ENCODE measurements at regions not wholly inside any gene's neighbourhood (a gene's known extent, or its start where the extent isn't known, plus 50 kb on each side); places are given as distances from the start of the nearest gene placed in this dataset.
"Not testable (repeated sequence)": the region's sequence is repeated elsewhere in the genome, so short reads cannot be mapped to it uniquely, and the experiment has no call there.

DNA sequence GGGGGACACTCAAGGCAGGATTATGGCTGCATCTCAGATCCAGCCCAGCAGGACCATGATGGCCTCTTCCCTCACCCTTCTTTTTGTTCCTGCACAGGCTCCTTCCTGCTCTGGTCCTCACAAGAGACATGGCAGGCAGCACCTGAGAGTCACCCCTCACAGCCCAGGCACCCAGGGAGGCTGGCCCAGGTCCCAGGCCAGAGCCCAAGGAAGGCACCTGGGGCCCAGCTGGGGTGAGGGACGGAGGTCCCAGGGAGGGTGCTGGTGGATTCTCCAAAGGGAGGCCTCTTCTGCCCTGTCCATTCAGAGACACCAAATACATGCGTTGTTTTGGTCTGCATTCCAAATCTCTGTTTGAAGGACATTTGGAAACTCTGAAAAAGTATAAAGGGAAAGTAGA is 285.4 kb upstream of the HS6ST1 start:
- Histone ChIP-seq H3K27ac (no peak overlapping the region), H3K27me3 (replicated peaks; ENCODE audit: insufficient read depth) (no peaks in the 10 kb centered on the region), H3K36me3 (no peaks in the 10 kb centered on the region), H3K4me3 (no peak overlapping the region), H3K9me3 (no peaks in the 10 kb centered on the region), H3K4me1 (replicated peaks) (no peaks in the 10 kb centered on the region)
- no peak for TF ChIP-seq POLR2A (IDR thresholded peaks at IDR 0.05)
- TF ChIP-seq, protein P1, sequence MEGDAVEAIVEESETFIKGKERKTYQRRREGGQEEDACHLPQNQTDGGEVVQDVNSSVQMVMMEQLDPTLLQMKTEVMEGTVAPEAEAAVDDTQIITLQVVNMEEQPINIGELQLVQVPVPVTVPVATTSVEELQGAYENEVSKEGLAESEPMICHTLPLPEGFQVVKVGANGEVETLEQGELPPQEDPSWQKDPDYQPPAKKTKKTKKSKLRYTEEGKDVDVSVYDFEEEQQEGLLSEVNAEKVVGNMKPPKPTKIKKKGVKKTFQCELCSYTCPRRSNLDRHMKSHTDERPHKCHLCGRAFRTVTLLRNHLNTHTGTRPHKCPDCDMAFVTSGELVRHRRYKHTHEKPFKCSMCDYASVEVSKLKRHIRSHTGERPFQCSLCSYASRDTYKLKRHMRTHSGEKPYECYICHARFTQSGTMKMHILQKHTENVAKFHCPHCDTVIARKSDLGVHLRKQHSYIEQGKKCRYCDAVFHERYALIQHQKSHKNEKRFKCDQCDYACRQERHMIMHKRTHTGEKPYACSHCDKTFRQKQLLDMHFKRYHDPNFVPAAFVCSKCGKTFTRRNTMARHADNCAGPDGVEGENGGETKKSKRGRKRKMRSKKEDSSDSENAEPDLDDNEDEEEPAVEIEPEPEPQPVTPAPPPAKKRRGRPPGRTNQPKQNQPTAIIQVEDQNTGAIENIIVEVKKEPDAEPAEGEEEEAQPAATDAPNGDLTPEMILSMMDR (IDR thresholded peaks at IDR 0.05), result no peak
- TF ChIP-seq POLR2AphosphoS5 (IDR thresholded peaks at IDR 0.05), result no peak
- no peak for DNase-seq (ENCODE audit: low spot score)
- 100% methylated on average over 2 of the region's 2 CpGs for WGBS
- intact Hi-C loops (cut with DNase I), result no loop called here

DNA sequence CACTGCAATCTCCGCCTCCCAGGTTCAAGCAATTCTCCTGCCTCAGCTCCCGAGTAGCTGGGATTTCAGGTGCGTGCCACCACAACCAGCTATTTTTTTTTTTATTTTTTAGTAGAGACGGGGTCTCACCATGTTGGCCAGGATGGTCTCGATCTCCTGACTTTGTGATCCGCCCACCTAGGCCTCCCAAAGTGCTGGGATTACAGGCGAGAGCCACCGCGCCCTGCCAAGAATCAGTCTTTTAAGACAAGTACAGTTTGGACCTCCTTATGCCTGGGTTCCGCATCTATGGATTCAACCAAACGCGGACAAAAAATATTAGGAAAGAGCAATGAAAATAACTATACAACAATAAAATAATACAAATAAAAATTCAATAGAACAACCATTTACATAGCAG is 285.9 kb upstream of the HS6ST1 start:
- 98% methylated on average over 12 of the region's 12 CpGs for WGBS
- H3K4me3 ChIP-seq; H3K9me3 ChIP-seq; H3K4me1 ChIP-seq (replicated peaks); DNase-seq (ENCODE audit: low spot score); H3K36me3 ChIP-seq; H3K27ac ChIP-seq; H3K27me3 ChIP-seq (replicated peaks; ENCODE audit: insufficient read depth); intact Hi-C loops (cut with DNase I): not testable (repeated sequence)

DNA sequence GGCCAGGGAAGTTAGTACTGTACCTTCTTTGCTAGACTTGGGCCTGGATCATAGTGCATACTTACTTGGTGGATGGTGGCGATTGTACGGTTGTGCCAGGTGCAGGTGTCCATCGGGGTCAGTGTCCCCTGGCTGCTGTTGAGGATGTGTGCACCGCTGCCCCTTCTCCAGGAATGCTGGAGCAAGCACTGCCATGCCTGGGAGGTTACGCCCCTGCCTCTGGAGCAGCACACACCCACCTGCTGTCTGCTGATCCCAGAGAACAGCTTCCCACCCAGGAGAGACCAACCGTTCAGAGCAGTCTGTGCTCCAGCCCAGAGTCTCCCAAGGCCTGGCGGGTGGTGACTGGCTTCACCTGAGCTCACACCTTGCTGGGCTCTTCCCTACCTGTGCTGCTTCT is 286.8 kb upstream of the HS6ST1 start:
- Histone ChIP-seq H3K27me3 (replicated peaks; ENCODE audit: insufficient read depth) (no peaks in the 10 kb centered on the region), H3K4me3 (no peak overlapping the region), H3K36me3 (no peaks in the 10 kb centered on the region), H3K27ac (no peak overlapping the region), H3K4me1 (replicated peaks) (no peaks in the 10 kb centered on the region), H3K9me3 (no peaks in the 10 kb centered on the region)
- 88% methylated on average over 6 of the region's 7 CpGs for WGBS
- intact Hi-C loops (cut with DNase I), result no loop called here
- TF ChIP-seq POLR2A (IDR thresholded peaks at IDR 0.05) (no peak), POLR2AphosphoS5 (IDR thresholded peaks at IDR 0.05) (no peak)
- TF ChIP-seq, protein P1 (IDR thresholded peaks at IDR 0.05), result no peak
- DNase-seq (ENCODE audit: low spot score), result no peak

DNA sequence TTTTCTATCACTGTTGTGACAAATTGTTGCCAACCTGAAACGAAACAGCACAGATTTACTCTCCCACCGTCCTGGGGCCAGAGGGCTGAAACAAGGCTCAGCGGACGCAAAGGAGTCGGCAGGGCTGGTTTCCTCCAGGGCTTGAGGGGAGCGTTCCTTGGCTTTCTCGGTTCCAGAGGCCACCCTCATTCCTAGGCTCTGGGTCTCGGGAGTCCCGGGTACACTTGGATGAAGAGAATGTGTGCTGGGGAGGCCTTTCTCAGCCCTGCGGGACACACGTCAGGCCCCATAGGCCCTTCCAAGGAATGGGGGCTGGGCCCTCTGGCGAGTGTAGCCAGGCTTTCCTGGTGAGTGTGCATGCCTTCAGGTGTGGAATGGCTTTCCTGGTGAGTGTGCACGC is 287.3 kb upstream of the HS6ST1 start:
- TF ChIP-seq POLR2A (IDR thresholded peaks at IDR 0.05) (no peak), POLR2AphosphoS5 (IDR thresholded peaks at IDR 0.05) (no peak)
- TF ChIP-seq, protein P1 (IDR thresholded peaks at IDR 0.05), result no peak
- Histone ChIP-seq H3K36me3 (no peaks in the 10 kb centered on the region), H3K27ac (no peak overlapping the region), H3K4me1 (replicated peaks) (no peaks in the 10 kb centered on the region), H3K4me3 (no peak overlapping the region), H3K9me3 (no peaks in the 10 kb centered on the region), H3K27me3 (replicated peaks; ENCODE audit: insufficient read depth) (no peaks in the 10 kb centered on the region)
- DNase-seq (ENCODE audit: low spot score), result no peak
- WGBS, result 90% methylated on average over 13 of the region's 13 CpGs
- intact Hi-C loops (cut with DNase I), result no loop called here

DNA sequence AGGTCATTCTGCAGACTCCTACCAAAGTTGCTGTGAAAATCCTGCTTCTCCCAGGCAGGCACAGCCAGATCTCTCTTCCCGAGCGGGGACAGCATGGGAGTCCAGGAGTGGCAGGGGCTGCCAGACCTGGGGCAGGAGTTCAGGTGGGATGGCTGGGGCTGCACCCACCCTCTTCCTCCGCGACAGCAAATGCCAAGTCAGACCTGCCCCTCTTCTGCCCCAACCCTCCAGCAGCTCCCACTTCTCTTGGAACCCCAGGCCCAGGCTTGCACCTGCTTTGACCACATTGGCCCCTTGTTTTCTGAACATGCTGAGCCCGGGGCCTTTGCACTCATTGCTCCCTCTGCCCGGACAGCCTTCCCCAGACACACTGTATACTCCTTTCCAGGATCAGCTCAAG is 288.2 kb upstream of the HS6ST1 start:
- no peaks in the 10 kb centered on the region for H3K36me3 ChIP-seq
- H3K27me3 ChIP-seq (replicated peaks; ENCODE audit: insufficient read depth), result no peaks in the 10 kb centered on the region
- H3K9me3 ChIP-seq, result no peaks in the 10 kb centered on the region
- H3K4me1 ChIP-seq (replicated peaks), result no peaks in the 10 kb centered on the region
- no peak for DNase-seq (ENCODE audit: low spot score)
- WGBS, result 91% methylated on average over 6 of the region's 6 CpGs
- intact Hi-C loops (cut with DNase I), result no loop called here
- no peak overlapping the region for H3K4me3 ChIP-seq
- TF ChIP-seq, protein P1 (IDR thresholded peaks at IDR 0.05), result no peak
- TF ChIP-seq POLR2A (IDR thresholded peaks at IDR 0.05) (no peak), POLR2AphosphoS5 (IDR thresholded peaks at IDR 0.05) (no peak)
- no peak overlapping the region for H3K27ac ChIP-seq

All from prostate gland (tissue), 2 donors.